ENCODE measurements at regions not wholly inside any gene's neighbourhood (a gene's known extent, or its start where the extent isn't known, plus 50 kb on each side); places are given as distances from the start of the nearest gene placed in this dataset.

GRCh38 chr19:21611659-21612402 is 106.4 kb downstream of the ZNF429 start (continued):
- TF ChIP-seq AFF4 (CRISPR knock-in tag; IDR thresholded peaks at IDR 0.05) (no peak), DACH1 (IDR thresholded peaks at IDR 0.05; ENCODE audit: partially characterized antibody) (peak; percentile 22), ZNF77 (CRISPR knock-in tag; IDR thresholded peaks at IDR 0.05) (no peak), NR0B1 (IDR thresholded peaks at IDR 0.05; ENCODE audit: partially characterized antibody) (no peak), ZFP91 (CRISPR knock-in tag; IDR thresholded peaks at IDR 0.05) (no peak), RHOXF2B (CRISPR knock-in tag; conservative IDR thresholded peaks at IDR 0.05) (no peak), CEBPG (CRISPR knock-in tag; IDR thresholded peaks at IDR 0.05) (no peak), CEBPG (tag; conservative IDR thresholded peaks at IDR 0.05 in 1 of 2, IDR thresholded peaks at IDR 0.05 in 1 of 2) (peak in 1 of 2 experiments; percentile 65; a peak in 2 of 4 replicates), AFF1 (IDR thresholded peaks at IDR 0.05; ENCODE audit: low read depth in 1 of 2, partially characterized antibody in 2 of 2) (no peak), SAFB (IDR thresholded peaks at IDR 0.05; ENCODE audit: borderline replicate concordance, low read depth, low read length) (no peak), ATF6 (CRISPR knock-in tag; IDR thresholded peaks at IDR 0.05) (no peak)

Measured in K562 (cell line).